ENCODE measurements at regions not wholly inside any gene's neighbourhood (a gene's known extent, or its start where the extent isn't known, plus 50 kb on each side); places are given as distances from the start of the nearest gene placed in this dataset.

DNA sequence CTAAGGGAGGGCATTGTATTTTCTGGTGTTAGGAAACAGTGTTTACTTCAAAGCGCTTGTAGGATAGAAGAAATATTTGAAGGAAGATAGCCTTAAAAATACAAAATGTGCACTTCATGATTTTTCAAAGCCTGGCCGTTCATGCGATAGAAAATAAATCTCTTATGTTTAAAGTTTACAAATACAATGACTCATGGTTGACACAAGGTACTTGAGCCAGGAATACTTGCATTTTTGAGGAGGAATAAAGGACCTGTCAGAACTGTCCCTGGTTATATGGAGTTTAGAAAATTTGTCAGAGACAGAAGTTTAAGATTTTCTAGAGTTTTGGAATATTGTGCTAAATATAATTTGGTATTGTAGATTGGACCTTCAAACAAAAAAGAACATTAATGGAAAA lies 1223.2 kb upstream of the SLC10A2 start:
- TF ChIP-seq EZH2 (IDR thresholded peaks at IDR 0.05; ENCODE audit: borderline replicate concordance, low read length): no peak
- TF ChIP-seq, protein P1, sequence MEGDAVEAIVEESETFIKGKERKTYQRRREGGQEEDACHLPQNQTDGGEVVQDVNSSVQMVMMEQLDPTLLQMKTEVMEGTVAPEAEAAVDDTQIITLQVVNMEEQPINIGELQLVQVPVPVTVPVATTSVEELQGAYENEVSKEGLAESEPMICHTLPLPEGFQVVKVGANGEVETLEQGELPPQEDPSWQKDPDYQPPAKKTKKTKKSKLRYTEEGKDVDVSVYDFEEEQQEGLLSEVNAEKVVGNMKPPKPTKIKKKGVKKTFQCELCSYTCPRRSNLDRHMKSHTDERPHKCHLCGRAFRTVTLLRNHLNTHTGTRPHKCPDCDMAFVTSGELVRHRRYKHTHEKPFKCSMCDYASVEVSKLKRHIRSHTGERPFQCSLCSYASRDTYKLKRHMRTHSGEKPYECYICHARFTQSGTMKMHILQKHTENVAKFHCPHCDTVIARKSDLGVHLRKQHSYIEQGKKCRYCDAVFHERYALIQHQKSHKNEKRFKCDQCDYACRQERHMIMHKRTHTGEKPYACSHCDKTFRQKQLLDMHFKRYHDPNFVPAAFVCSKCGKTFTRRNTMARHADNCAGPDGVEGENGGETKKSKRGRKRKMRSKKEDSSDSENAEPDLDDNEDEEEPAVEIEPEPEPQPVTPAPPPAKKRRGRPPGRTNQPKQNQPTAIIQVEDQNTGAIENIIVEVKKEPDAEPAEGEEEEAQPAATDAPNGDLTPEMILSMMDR (conservative IDR thresholded peaks at IDR 0.05 in 1 of 2, IDR thresholded peaks at IDR 0.05 in 1 of 2; ENCODE audit: extremely low read depth in 1 of 2, insufficient read depth in 1 of 2, low read depth in 1 of 2, low read length in 2 of 2): no peak

Measured in mammary epithelial cell (primary cell).